Activated naive CD4-positive, alpha-beta T cell treated with anti-CD3 and anti-CD28 coated beads, Interleukin-2, amount 50 U/mL, for 16 hours (primary cell): ENCODE measurements at regions not wholly inside any gene's neighbourhood (a gene's known extent, or its start where the extent isn't known, plus 50 kb on each side); places are given as distances from the start of the nearest gene placed in this dataset.

Experiments
- DNase-seq: peaks from one replicate; pipeline ENCODE4 v3.0.0-alpha.2; 2020

DNA sequence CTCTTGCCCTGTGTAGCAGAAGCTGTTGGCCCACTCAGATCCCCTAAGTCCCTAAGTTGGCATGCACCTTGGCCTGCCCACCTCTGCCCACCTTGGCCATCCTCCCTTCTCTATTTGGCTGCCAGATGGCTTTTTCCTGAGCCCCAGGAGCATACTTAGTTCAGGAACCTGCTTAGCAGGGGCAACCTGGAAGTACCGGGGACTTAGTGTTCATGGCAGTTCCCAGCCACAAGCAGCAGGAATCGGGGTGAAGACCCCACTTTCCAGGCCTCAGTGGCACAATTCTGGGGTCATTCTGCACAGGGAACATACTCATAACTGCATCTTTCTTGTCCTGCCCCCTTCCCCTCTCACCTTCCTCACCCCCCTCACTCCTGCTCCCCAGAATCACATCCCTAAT is 158.0 kb upstream of the PMEPA1 start:
- no peak for DNase-seq

DNA sequence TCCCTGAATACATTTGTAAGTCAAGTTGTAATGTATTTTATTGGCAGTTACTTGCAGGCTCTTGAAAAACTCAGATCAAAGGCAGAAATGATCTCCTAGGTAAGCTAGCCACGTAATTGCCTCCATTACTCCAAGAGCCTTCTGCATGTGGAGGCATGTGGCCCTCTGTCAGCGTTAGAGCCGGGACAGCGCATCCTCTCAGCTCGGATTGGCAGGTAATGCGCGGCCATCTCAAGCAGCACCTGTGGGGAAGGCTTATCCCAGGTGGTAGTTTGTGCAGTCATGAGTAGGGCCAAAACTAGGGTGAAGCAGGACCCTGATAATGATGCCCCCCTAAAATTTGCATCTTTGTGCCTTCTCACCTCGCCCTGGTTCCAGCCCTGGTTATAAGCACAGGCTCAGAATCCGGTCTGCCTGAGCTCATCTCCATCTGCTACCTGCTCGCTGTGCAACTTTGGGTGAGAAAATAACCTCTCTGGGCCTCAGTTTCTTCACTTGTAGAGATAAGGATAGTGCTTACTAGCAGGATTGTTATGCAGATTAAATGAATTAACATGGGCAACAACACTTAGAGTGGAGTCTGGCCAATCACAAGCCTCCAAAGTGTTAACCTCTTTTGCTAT is 157.5 kb upstream of the PMEPA1 start:
- DNase-seq: no peak

DNA sequence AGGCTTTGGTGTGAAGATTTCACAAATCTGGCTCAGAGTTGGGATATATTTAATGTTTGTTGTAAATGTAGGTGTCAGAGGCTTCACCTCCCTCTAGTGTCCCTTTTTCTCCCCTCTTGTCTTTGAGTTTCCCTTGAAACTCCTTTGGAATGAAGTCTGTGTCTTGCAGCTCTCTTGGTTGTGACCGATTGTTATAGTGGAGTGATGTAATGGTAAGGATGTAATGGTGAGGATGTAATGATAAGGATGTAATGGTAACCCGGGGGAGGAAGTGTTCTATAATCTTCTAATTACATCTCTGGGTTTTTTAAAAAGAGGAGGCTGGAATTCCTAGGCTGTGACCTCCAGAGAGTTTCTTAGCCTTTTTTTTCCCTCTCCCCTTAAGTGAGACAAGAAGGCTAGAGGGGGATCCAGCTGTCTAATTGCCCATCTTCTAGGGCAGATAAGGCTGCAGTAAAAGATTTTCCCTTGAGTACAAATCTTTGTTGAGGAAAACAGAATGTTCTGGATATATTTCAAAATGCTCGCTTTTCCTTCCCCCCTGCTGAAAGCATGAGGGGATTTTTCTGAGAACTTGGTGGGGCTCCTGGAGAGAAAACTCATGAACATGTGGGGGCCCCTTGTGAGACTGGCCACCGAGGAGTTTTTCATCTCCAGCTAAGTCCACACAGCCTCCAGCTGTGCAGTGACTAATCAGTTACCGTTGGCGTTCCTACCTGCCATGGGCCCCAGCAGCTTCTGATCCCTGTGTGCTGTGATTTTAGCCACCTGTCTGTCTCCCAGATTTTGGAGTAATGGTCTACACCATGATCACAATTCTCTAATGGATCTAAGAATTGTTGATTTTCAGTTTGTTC is 156.7 kb upstream of the PMEPA1 start:
- no peak for DNase-seq

DNA sequence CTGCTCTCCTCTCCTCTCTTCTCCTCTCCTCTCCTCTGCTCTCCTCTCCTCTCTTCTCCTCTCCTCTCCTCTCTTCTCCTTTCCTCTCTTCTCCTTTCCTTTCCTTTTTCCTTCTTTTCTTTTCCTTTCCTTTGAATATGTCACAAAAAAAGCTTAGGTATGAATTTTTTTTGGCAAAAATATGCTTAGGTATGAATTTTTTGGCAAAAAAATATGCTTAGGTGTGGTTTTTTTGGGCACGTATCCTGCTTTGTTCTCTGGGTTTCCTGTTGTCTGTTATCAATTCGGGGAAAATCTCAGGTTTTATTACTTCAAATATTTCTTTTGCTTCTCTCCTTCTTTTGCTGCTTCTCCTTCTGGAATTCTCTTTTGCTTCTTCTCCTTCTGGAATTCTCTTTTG is 155.5 kb upstream of the PMEPA1 start:
- no peak for DNase-seq

DNA sequence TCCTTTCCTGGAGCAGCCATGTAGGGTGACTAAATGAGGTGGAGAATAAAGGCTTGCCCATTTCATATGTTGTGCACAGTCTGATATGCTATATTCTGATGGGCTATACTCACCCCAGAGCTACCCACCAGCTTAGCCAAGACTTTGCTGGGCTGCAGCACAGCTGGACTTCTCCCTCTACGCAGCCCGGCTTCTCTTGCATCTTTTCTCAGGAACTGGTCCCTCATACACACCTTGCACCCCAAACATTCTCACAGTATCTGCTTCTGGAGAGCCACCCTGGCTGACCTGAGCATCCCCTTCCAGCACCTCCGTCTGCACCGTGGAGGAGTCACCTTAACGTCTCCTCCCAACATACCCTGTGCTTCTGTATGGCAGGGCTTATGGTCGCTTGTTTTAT is 150.8 kb upstream of the PMEPA1 start:
- DNase-seq: no peak

DNA sequence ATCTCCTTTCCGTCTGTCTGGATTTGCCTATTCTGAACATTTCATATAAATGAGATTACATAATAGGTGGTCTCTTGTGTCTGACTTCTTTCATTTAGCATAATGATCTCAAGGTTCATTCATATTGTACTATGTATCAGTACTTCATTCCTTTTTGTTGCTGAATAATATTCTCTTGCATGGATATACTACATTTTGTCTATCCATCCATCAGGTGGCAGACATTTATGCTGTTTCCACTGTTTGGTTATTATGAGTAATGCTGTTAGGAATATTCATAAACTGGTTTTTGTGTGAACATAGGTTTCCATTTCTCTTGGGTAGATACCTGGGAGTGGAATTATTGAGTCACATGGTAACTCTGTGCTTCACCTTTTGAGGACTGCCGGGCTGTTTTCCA is 148.2 kb upstream of the PMEPA1 start:
- no peak for DNase-seq

DNA sequence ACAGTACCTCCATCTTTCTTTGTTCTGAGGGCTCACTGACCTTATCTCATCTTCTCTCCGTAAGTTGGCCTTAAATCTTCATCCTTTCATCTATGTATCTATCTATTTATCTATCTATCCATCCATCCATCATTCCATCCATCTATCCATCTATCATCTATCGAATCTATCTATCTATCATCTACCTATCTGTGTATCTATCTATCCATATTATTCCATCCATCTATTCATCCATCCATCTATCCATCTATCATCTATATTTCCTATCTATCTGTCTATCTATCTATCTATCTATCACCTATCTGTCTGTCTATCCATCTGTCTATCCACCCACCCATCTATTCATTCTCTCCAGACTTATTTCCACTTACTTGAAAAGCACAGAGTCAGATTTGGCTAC is 147.3 kb upstream of the PMEPA1 start:
- DNase-seq: no peak

DNA sequence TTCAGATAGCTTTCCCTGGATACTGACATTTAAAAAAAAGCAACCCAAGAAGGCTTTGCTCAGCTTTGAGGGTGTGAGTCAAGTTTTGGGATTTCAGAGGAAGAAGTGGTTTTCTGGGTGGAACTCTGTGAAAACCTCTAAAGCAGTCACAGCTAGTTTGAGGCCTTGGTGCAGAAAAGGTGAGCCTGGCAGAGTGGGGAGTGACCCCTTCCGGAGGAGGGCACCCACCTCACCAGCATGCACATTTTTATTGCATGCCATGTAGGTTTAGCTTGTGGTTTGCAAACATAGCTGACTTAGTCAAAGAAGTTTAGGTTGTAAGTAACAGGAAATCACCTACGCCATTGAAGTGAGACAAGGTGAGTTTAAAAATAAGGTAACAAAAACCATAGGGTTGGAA is 146.8 kb upstream of the PMEPA1 start:
- no peak for DNase-seq

DNA sequence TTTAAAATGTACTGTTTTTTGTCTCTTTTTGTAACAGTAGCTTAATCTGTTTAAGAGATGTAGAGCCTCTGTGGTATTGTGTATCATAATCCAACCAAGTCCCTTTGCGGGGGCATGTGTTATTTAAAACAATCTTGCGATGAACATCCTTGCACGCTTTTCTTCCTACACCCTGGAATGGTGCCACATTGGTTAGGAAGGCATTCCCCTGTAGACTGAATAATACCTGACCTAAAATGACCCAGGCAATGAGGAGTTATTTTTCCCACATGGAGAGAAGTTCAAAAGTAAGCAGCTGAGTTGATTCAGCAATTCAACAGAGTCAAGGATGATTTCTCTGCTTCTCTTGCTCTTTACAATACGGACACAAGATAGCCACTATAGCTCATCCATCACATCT is 142.0 kb upstream of the PMEPA1 start:
- no peak for DNase-seq

DNA sequence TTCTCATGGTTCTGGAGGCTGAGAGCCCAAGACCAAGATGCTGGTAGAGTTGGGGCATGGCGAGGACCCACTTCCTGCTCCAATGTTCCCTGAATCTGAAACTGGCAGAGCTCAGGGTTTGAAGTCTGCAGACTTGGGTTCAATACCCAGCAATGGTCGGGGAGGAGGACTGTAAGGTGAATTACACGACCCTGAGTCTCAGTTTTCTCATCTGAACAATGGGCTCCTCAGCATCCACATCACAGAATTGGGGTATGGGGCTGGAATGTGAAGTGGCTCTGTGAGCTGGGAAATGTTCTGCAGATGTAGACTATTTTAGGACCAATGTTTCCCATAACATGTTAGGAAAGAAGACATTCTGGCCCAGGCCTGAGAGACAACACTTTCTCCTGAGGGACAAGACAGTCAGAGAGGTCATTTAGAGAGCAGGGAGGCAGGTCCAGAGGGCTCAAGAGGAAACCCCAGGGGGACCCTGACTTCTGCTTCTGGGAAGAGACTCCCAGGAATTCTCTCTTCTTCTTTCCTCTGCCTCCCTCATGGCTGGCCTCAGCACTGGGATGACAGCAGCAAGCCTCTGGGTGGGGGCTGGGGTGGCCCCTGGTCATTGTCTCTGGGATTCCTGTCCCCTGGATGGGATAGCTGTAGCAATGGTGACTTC is 141.3 kb upstream of the PMEPA1 start:
- DNase-seq: no peak

DNA sequence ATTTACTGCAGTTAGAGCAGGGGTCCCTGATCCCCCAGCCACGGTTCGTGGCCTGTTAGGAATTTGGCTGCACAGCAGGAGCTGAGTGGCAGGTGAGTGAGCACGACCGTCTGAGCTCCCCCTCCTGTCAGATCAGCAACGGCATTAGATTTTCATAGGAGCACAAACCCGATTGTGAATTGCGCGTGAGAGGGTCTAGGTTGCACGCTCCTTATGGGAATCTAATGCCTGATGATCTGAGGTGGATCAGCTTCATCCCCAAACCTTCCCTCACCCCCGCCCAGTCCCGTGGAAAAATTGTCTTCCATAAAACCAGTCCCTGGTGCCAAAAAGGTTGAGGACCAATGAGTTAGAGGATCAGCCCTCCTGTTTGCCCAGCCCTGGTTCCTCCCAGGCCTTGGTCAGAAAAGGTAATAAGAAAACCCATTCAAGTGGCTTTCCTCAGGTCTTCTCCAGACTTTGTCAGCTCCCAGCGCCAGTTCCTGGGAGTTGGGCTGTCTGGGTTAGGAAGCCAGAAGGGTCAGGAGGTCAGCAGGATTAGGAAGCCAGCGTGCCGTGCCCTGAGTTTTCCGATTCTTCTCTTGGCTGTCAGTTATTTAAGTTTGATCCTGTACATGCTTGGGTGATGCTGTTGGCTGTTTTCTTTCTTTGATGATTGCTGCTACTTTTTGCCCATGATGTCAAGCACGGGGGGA is 139.9 kb upstream of the PMEPA1 start:
- DNase-seq: no peak

DNA sequence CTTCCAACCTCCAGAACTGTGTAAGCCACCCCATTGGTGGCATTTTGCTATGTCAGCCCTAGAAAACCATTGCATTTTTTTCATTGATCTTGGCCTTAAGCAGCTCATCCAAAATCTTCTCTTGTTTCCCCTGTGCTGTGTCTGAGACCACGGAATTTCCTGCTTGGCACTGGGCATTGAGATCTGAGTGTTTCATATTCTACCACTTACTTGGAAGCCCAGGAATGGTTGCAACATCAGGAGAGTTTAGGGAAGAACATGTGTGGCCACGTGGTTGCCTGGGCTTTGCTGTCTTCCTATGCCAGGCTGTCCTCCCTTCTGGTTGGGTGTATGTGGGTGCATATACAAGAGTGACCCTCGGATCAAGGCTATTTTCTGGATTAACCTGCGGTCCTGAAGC is 139.3 kb upstream of the PMEPA1 start:
- no peak for DNase-seq

DNA sequence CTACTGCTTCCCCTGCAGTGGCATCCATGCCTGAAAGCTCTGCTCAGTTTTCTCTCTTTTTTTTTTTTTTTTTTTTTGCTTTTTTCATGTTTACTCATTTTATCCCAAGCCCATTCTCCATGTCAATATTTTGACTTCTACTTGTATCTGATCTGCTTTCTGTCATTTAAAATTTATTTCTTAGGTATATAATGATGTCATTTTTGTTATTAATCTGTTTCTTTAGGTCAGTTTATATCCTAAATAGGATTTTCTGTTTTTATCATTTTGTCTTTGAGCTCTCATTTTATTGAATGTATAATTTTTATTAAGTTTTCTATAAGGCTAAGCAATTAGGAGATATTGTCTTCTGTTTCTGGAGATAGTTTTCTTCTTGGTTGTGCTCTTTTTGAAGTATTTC is 138.5 kb upstream of the PMEPA1 start:
- no peak for DNase-seq

DNA sequence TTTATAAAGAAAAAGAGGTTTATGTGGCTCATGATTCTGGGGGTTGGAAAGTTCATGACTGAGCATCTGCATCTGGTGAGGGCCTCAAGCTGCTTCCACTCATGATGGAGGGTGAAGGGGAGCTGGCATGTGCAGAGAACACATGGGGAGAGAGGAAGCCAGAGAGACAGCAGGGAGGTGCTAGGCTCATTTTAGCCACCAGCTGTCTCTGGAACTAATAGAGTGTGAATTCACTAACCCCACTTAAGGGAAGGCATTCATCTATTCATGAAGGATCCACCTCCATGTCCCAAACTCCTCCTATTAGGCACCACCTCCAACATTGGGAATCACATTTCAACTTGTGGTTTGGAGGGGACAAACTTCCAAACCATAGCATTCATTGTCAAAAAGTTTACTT is 137.3 kb upstream of the PMEPA1 start:
- no peak for DNase-seq

DNA sequence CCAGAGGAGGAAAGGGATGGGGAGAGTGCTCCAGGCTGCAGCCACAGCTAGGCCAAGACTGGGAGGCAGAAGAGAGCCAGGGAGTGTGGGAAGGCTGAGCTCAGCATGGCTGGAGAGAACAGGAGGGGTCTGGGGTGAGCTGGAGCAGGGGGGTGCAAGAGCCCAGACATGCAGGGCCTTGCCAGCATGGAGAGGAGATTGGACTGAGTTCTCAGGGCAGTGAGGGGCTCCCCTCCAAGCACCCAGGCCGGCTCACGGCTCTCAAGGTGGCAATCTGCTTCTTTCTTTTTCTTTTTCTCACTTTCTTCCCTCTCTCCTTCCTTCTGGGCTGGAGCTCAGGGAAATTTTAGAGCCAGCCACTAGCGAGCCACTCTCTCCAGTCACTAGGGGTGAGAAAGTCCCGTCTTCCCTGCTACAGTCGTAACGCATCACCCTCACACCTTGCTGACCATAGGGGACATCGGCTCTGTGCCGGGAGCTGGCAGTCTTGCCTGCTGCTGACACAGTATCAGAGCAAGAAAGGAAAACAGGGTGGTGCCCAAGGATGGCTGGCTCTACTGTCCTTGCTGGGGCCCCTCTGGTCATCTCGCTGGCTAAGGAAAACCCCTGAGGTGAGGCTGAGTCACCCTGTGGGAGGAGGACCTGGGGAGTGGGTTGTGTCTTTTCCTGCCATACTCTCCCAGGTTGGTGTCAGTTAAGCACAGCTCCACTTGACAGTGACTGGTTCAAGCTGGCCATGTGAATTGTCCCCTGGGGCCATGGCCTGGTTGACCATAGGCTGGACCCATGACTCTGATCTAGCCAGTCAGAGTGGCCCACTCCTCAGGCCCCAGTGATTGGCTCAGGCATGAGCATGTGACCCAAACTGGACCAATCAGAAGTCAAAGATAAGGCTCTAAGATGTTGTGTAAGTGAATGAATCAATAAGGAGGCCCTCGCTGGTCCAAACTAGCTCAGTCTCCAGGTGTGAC is 135.1 kb upstream of the PMEPA1 start:
- DNase-seq: no peak

DNA sequence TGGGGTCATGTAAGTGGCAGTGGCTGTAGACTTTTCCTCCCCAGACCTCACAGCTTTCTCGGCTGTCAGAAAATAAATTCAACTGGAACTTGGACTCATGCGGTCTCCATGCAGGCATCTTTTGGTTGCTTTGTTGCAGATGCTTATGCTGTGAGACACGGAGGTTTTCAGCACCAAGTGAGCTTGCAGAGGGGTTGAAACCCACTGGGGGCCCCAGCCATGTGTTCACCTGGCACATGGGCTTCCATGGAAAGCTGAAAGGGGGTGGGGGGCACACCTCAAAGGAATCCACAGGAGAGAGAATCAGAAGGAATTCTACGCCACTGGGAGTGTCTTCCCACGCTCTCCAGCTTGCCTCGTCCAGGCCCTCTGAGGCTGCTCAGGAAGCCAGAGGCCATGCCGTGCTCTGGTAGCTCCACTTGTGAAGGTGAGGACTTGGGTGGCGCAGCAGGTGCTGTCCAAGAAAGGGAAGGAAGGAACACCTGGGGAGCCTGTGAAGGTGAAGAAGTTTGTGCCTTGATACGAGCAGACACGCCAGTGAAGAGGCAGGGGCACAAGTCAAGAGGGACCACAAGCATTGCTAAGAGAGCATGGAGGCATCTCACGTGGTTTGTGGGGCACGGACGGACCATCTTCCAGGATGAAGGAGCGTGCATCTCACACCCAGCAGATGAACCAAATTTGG is 134.3 kb upstream of the PMEPA1 start:
- DNase-seq: no peak

DNA sequence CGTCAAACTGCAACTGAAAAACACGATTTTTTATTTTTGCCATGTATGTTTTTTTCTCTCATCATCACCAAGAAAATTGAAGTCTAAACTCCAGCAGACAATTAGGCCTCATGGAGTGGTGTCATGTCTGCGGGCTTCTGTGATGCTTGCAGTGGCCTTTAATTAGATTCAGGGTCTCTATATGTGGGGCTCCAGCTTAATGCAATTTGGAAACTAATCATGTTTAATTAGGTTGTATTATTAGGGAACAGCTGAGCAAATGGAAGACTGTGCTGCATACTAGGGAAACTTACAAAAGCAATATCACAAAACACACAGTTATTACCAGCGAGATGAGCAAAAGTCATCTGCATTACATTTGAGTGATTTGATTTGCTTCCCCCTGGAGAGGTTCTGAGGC is 132.9 kb upstream of the PMEPA1 start:
- no peak for DNase-seq

DNA sequence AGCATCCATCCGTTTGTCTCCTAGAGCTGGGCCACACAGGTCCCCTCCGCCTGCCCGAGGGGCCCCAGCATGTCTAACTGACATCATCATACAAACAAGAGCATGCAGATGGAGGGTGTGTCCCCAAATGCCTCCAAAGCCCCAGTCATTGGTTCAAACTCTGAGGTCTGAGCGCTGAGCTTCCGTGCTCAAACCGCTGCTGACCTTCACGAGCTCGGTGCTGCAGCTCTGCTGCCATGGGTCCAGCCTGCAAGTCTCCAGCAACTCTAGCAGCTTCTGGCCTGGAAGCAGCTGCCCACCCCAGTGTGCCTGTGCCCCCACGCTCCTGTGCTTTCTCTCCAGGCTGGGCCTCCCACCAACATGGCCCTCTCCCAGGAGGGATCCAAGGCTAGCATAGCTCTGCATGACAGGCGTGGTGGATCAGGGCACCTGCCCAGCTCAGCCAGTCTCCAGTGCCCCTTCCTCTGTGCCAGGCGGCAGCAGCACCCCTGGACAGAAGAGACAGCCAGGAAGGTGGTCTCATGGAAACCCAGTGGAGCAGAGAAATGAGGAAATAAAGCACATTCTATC is 131.6 kb upstream of the PMEPA1 start:
- no peak for DNase-seq

DNA sequence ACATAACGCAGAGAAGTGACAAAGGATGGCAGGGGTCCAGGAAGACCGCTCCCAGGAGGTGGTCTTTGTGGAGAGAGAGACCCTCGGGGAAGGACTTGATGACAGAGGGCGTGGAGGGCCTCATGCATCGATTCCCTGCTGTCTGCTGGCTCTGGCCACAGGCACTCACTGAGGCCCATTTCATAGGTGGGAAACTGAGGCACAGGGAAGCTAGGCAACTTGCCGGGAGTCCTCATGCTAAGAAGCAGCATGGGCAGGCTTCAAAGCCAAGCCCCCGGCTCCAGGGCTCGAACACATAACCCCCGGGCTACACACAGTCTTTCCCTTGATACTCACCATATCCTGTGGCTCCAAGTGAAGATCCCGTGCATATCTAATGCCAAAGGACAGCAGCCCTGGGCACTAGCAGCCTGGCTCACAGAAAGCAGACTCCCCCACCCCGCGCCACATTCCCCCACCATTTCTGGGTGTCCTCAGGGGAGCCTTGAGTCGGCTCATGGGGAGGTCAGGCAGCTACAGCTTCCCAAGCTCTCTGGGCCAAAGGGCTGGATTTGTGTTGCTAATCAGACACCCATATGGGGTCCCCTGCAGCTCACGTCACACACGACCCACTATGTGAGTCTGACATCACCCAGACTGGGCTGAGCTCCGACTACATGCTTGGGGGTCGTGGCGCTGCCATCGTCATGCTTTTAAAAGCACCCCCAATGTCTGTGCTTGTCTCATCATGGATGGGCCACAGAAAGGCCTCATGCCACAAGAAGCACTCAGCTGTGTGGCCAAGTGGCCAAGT is 130.9 kb upstream of the PMEPA1 start:
- DNase-seq: no peak

DNA sequence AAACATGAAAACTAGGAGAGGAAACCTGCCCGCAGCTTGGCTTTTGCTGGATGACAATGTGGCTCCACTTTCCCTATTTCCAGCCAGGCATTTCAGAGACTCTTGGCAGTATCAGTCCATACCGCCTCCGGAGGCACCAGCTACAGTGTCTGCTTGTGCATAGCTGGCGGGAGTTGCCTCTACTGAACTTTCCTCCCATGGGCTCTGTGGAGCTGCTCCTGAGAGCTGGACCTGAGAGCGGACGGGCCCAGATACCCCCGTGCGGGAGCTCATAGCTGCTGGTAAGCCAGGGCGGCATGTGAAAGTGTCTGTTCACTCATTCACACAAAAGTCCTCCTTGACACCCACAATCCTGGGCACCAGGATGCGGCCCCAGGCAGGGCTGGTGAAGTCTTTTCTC is 130.3 kb upstream of the PMEPA1 start:
- DNase-seq: no peak
